Psoas muscle (tissue), 7 donors: ENCODE measurements at regions not wholly inside any gene's neighbourhood (a gene's known extent, or its start where the extent isn't known, plus 50 kb on each side); places are given as distances from the start of the nearest gene placed in this dataset.

Source experiments
- ATAC-seq, 4 donors: fragments of 200-7000 bp; cut with Tn5 transposase; one replicate each; pipeline ENCODE4 v1.9.1; 2020; ENCODE audit warnings: moderate library complexity in 3 of 4, mild to moderate bottlenecking in 2 of 4
- DNase-seq, 2 donors: peaks; one replicate each; pipeline ENCODE4 v3.0.0-alpha.2; 2020
- H3K27ac ChIP-seq: fragments of 200-600 bp; one replicate; pipeline ENCODE4 v1.8.0; 2022
- H3K27me3 ChIP-seq, 3 donors: fragments of 200-600 bp in 1 of 3; one replicate each; pipeline versions ENCODE4 v1.6.1 to v1.8.0; 2013 to 2022; ENCODE audit warnings: low read length in 2 of 3, mild to moderate bottlenecking in 2 of 3, moderate library complexity in 1 of 3; ENCODE audit not compliant: insufficient read depth in 3 of 3
- H3K36me3 ChIP-seq, 2 donors: fragments of 200-600 bp in 1 of 2; one replicate each; pipeline versions ENCODE4 v1.6.1 to v1.8.0; 2013 to 2022; ENCODE audit warnings: low read depth in 1 of 2, mild to moderate bottlenecking in 1 of 2, moderate library complexity in 1 of 2; ENCODE audit not compliant: insufficient read depth in 1 of 2
- H3K4me1 ChIP-seq: fragments of 200-600 bp; one replicate; pipeline ENCODE4 v1.8.0; 2022
- H3K4me3 ChIP-seq: fragments of 200-600 bp; one replicate; pipeline ENCODE4 v1.8.0; 2022; ENCODE audit warnings: mild to moderate bottlenecking
- H3K9me3 ChIP-seq: fragments of 200-600 bp; one replicate; pipeline ENCODE4 v1.8.0; 2022
- CTCF ChIP-seq: fragments of 200-600 bp; IDR thresholded peaks from one replicate; pipeline ENCODE4 v1.8.0; 2022; ENCODE audit warnings: antibody characterized with exemption
- WGBS, 3 donors: extraction: QIAGEN DNeasy Blood & Tissue Kit; methylation state at CpG; one replicate each; pipeline versions ENCODE4 v1.1.6 to v1.1.7; 2013; 5-methylcytosine and 5-hydroxymethylcytosine counted together
- intact Hi-C, 2 donors: fragments of 100-400 bp; cut with DNase I; formaldehyde crosslinking; loops; one replicate each; pipeline versions ENCODE4 v1.11.0 to v1.14.2; 2022
- donor health status: healthy with polysubstance abuse.
- donor health status: DM: no; HTN: no; CAD: no; lungs with moderate emphysema.
- donor health status: Bipolar disorder and iron deficiency.
- donor health status: healthy.
- donor health status: DM: yes; HTN: yes; CAD: no.
- donor health status: DM: no; HTN: no; CAD: no.
- donor health status: DM: yes; HTN: yes; CAD: no.

GRCh38 chr2:7670905-7671641 lies 753.9 kb downstream of the RNF144A start:
- no peaks in the 10 kb centered on the region for H3K9me3 ChIP-seq
- H3K36me3 ChIP-seq, result no peaks in the 10 kb centered on the region
- ATAC-seq (peak in 2 of 4 donors; percentile 50 to 68), DNase-seq (peak; percentile 71 to 83)
- no peak overlapping the region for H3K4me3 ChIP-seq
- no peak overlapping the region for H3K27ac ChIP-seq
- TF ChIP-seq CTCF, result no peak
- H3K4me1 ChIP-seq, result no peaks in the 10 kb centered on the region
- H3K27me3 ChIP-seq, result no peaks in the 10 kb centered on the region
- WGBS, 3 donors, result 25 to 34% (median 25%) methylated on average over 11 of the region's 11 CpGs
- intact Hi-C loops, result loop anchor here in 1 of 2 donors (5.0 kb wide), 1 partner anchor 574 kb away; no protein-coding TSS in a partner anchor

GRCh38 chr2:7672027-7672684 lies 754.9 kb downstream of the RNF144A start:
- no peaks in the 10 kb centered on the region for H3K27me3 ChIP-seq
- no peaks in the 10 kb centered on the region for H3K9me3 ChIP-seq
- H3K27ac ChIP-seq, result no peak overlapping the region
- no peaks in the 10 kb centered on the region for H3K4me1 ChIP-seq
- intact Hi-C loops, result loop anchor here in 1 of 2 donors (5.0 kb wide), 1 partner anchor 575 kb away; no protein-coding TSS in a partner anchor
- H3K36me3 ChIP-seq, result no peaks in the 10 kb centered on the region
- peak; percentile 41 for TF ChIP-seq CTCF
- ATAC-seq (no peak), DNase-seq (peak in 1 of 2 donors; percentile 24)
- 83 to 89% (median 88%) methylated on average over 8 of the region's 8 CpGs for WGBS, 3 donors
- H3K4me3 ChIP-seq, result no peak overlapping the region

- H3K4me3 ChIP-seq, result no peak overlapping the region
- H3K4me1 ChIP-seq, result no peaks in the 10 kb centered on the region
- no peaks in the 10 kb centered on the region for H3K9me3 ChIP-seq
- WGBS, 3 donors, result 94 to 97% (median 94%) methylated on average over 5 of the region's 5 CpGs
- no peaks in the 10 kb centered on the region for H3K27me3 ChIP-seq
- DNase-seq (no peak), ATAC-seq (no peak)
- H3K36me3 ChIP-seq, result no peaks in the 10 kb centered on the region
- intact Hi-C loops, result loop anchor here in 1 of 2 donors (5.0 kb wide), 1 partner anchor 575 kb away; no protein-coding TSS in a partner anchor
- H3K27ac ChIP-seq, result no peak overlapping the region
- no peak for TF ChIP-seq CTCF
Measured at GRCh38 chr2:7672685-7673071, 755.5 kb downstream of the RNF144A start.

- intact Hi-C loops, result loop anchor here in 1 of 2 donors (5.0 kb wide), 1 partner anchor 576 kb away; no protein-coding TSS in a partner anchor
- Histone ChIP-seq H3K36me3 (no peaks in the 10 kb centered on the region), H3K27me3 (no peaks in the 10 kb centered on the region), H3K27ac (no peak overlapping the region), H3K9me3 (no peaks in the 10 kb centered on the region), H3K4me1 (no peaks in the 10 kb centered on the region), H3K4me3 (no peak overlapping the region)
- DNase-seq (no peak), ATAC-seq (no peak)
- 89 to 90% (median 90%) methylated on average over 5 of the region's 5 CpGs for WGBS, 3 donors
- no peak for TF ChIP-seq CTCF
Measured at GRCh38 chr2:7673101-7673500, 755.9 kb downstream of the RNF144A start.
